ENCODE measurements at regions not wholly inside any gene's neighbourhood (a gene's known extent, or its start where the extent isn't known, plus 50 kb on each side); places are given as distances from the start of the nearest gene placed in this dataset.

DNA sequence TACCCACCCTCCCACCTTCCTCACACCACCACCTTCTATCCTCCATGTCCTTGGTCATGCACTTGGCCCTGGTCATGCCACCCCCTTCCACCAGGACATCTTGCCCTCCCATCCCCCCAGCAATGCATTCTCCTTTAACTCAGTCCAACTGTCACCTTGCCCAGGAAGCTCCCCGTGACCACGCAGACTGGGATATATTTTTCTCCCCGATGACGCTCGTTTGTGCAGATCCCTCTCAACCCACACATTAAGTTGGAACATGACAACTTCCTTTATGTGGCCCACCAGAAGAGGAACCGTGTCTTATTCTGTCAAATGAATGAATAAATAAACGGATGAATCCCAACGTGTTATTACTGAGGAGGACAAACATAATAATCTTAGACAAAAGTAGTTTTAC lies 82.8 kb upstream of the TAS2R1 start:
- no peak for TF ChIP-seq ZNF565 (CRISPR knock-in tag; conservative IDR thresholded peaks at IDR 0.05; ENCODE audit: low read depth)
- TF ChIP-seq ZFP30 (CRISPR knock-in tag; IDR thresholded peaks at IDR 0.05): no peak
- TF ChIP-seq TOX (CRISPR knock-in tag; IDR thresholded peaks at IDR 0.05; ENCODE audit: borderline replicate concordance): no peak
- TF ChIP-seq, protein P1, sequence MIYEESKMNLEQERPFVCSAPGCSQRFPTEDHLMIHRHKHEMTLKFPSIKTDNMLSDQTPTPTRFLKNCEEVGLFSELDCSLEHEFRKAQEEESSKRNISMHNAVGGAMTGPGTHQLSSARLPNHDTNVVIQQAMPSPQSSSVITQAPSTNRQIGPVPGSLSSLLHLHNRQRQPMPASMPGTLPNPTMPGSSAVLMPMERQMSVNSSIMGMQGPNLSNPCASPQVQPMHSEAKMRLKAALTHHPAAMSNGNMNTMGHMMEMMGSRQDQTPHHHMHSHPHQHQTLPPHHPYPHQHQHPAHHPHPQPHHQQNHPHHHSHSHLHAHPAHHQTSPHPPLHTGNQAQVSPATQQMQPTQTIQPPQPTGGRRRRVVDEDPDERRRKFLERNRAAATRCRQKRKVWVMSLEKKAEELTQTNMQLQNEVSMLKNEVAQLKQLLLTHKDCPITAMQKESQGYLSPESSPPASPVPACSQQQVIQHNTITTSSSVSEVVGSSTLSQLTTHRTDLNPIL (CRISPR knock-in tag; IDR thresholded peaks at IDR 0.05; ENCODE audit: low read depth): no peak
- no peak for TF ChIP-seq PPARA (CRISPR knock-in tag; IDR thresholded peaks at IDR 0.05; ENCODE audit: borderline replicate concordance)
- TF ChIP-seq, protein P2, sequence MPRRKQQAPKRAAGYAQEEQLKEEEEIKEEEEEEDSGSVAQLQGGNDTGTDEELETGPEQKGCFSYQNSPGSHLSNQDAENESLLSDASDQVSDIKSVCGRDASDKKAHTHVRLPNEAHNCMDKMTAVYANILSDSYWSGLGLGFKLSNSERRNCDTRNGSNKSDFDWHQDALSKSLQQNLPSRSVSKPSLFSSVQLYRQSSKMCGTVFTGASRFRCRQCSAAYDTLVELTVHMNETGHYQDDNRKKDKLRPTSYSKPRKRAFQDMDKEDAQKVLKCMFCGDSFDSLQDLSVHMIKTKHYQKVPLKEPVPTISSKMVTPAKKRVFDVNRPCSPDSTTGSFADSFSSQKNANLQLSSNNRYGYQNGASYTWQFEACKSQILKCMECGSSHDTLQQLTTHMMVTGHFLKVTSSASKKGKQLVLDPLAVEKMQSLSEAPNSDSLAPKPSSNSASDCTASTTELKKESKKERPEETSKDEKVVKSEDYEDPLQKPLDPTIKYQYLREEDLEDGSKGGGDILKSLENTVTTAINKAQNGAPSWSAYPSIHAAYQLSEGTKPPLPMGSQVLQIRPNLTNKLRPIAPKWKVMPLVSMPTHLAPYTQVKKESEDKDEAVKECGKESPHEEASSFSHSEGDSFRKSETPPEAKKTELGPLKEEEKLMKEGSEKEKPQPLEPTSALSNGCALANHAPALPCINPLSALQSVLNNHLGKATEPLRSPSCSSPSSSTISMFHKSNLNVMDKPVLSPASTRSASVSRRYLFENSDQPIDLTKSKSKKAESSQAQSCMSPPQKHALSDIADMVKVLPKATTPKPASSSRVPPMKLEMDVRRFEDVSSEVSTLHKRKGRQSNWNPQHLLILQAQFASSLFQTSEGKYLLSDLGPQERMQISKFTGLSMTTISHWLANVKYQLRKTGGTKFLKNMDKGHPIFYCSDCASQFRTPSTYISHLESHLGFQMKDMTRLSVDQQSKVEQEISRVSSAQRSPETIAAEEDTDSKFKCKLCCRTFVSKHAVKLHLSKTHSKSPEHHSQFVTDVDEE (CRISPR knock-in tag; IDR thresholded peaks at IDR 0.05): no peak
- TF ChIP-seq ISL1 (CRISPR knock-in tag; IDR thresholded peaks at IDR 0.05): no peak
- no peak for ATAC-seq

DNA sequence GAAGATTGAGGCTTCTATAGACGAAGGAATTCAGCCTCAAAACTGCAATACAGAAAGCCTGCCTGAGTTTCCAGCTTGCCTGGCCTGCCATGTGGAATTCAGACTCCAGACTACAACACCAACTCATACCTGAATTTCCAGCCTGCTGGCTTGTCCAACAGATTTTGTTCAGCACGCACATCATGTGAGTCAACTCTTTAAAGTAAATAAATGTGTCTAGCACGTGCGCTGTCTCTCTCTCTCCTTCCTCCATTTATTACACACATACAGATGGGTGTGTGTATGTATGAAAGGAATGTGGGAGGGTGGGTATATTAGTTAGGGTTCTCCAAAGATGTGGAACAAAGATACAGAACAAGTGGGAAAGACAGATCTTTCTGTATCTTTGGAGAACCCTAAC lies 82.4 kb upstream of the TAS2R1 start:
- TF ChIP-seq OSR1 (CRISPR knock-in tag; IDR thresholded peaks at IDR 0.05) (no peak), ESRRG (CRISPR knock-in tag; IDR thresholded peaks at IDR 0.05) (no peak), TOX (CRISPR knock-in tag; IDR thresholded peaks at IDR 0.05; ENCODE audit: borderline replicate concordance) (no peak), ZC3H10 (CRISPR knock-in tag; IDR thresholded peaks at IDR 0.05) (no peak), ZFP3 (CRISPR knock-in tag; IDR thresholded peaks at IDR 0.05) (no peak), PPARA (CRISPR knock-in tag; IDR thresholded peaks at IDR 0.05; ENCODE audit: borderline replicate concordance) (no peak), ZNF70 (CRISPR knock-in tag; IDR thresholded peaks at IDR 0.05) (no peak), ZFP30 (CRISPR knock-in tag; IDR thresholded peaks at IDR 0.05) (no peak), GLIS3 (CRISPR knock-in tag; IDR thresholded peaks at IDR 0.05) (no peak), ISL1 (CRISPR knock-in tag; IDR thresholded peaks at IDR 0.05) (no peak)
- TF ChIP-seq, protein P3, sequence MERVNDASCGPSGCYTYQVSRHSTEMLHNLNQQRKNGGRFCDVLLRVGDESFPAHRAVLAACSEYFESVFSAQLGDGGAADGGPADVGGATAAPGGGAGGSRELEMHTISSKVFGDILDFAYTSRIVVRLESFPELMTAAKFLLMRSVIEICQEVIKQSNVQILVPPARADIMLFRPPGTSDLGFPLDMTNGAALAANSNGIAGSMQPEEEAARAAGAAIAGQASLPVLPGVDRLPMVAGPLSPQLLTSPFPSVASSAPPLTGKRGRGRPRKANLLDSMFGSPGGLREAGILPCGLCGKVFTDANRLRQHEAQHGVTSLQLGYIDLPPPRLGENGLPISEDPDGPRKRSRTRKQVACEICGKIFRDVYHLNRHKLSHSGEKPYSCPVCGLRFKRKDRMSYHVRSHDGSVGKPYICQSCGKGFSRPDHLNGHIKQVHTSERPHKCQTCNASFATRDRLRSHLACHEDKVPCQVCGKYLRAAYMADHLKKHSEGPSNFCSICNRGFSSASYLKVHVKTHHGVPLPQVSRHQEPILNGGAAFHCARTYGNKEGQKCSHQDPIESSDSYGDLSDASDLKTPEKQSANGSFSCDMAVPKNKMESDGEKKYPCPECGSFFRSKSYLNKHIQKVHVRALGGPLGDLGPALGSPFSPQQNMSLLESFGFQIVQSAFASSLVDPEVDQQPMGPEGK (CRISPR knock-in tag; IDR thresholded peaks at IDR 0.05; ENCODE audit: borderline replicate concordance): no peak
- TF ChIP-seq, protein P1 (CRISPR knock-in tag; IDR thresholded peaks at IDR 0.05; ENCODE audit: low read depth): no peak
- TF ChIP-seq, protein P4, sequence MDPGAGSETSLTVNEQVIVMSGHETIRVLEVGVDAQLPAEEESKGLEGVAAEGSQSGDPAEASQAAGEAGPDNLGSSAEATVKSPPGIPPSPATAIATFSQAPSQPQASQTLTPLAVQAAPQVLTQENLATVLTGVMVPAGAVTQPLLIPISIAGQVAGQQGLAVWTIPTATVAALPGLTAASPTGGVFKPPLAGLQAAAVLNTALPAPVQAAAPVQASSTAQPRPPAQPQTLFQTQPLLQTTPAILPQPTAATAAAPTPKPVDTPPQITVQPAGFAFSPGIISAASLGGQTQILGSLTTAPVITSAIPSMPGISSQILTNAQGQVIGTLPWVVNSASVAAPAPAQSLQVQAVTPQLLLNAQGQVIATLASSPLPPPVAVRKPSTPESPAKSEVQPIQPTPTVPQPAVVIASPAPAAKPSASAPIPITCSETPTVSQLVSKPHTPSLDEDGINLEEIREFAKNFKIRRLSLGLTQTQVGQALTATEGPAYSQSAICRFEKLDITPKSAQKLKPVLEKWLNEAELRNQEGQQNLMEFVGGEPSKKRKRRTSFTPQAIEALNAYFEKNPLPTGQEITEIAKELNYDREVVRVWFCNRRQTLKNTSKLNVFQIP (CRISPR knock-in tag; IDR thresholded peaks at IDR 0.05; ENCODE audit: borderline replicate concordance, low read depth): no peak
- TF ChIP-seq, protein P5, sequence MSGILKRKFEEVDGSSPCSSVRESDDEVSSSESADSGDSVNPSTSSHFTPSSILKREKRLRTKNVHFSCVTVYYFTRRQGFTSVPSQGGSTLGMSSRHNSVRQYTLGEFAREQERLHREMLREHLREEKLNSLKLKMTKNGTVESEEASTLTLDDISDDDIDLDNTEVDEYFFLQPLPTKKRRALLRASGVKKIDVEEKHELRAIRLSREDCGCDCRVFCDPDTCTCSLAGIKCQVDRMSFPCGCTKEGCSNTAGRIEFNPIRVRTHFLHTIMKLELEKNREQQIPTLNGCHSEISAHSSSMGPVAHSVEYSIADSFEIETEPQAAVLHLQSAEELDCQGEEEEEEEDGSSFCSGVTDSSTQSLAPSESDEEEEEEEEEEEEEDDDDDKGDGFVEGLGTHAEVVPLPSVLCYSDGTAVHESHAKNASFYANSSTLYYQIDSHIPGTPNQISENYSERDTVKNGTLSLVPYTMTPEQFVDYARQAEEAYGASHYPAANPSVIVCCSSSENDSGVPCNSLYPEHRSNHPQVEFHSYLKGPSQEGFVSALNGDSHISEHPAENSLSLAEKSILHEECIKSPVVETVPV (CRISPR knock-in tag; IDR thresholded peaks at IDR 0.05): no peak
- TF ChIP-seq, protein P2 (CRISPR knock-in tag; IDR thresholded peaks at IDR 0.05): no peak
- ATAC-seq: no peak

All from SK-N-SH treated with all-trans-retinoic acid at 6 μM for 48 hours (cell line).